A549 (cell line): ENCODE measurements at regions not wholly inside any gene's neighbourhood (a gene's known extent, or its start where the extent isn't known, plus 50 kb on each side); places are given as distances from the start of the nearest gene placed in this dataset.

Experiments used
- CEBPB ChIP-seq, 2 experiments: fragments of >200 bp in 1 of 2; sonication (Bioruptor Twin) in 1 of 2; formaldehyde crosslinking in 1 of 2; IDR thresholded peaks; 2 replicates each; pipeline ENCODE4 v1.6.1; 2012 to 2016
- HDAC2 ChIP-seq: fragments of 200-600 bp; sonication (generic); IDR thresholded peaks from 2 replicates; pipeline ENCODE4 v1.6.1; 2016
- TF ChIP-seq, protein P1 (sequence below): fragments of >200 bp; sonication (Bioruptor Twin); formaldehyde crosslinking; IDR thresholded peaks from 3 replicates; pipeline ENCODE4 v1.5.1; 2016
- TF ChIP-seq, protein P2 (sequence below): fragments of 450-650 bp; IDR thresholded peaks from 2 replicates; pipeline ENCODE4 v1.6.1; 2014; ENCODE audit warnings: antibody characterized with exemption

DNA sequence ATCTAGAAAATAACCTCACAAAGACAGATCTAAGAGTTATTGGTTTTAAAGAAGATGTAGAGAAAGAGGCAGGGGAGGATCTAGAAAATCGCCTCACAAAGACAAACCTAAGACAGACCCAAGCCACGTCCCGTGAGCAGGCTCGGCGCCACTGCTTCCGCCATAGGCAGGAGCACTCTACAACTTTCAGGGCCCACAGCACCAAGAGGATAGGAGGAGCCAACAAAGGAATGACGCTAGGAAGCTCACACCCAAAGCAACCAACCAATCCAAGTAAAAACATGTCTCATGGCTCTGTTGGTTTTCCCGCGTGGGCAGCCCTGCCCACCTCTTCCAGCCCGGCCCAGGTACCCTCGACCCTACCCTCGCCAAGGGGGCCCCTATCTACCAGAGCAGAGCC, 4167.4 kb upstream of the OR11H1 start:
- TF ChIP-seq, protein P1, sequence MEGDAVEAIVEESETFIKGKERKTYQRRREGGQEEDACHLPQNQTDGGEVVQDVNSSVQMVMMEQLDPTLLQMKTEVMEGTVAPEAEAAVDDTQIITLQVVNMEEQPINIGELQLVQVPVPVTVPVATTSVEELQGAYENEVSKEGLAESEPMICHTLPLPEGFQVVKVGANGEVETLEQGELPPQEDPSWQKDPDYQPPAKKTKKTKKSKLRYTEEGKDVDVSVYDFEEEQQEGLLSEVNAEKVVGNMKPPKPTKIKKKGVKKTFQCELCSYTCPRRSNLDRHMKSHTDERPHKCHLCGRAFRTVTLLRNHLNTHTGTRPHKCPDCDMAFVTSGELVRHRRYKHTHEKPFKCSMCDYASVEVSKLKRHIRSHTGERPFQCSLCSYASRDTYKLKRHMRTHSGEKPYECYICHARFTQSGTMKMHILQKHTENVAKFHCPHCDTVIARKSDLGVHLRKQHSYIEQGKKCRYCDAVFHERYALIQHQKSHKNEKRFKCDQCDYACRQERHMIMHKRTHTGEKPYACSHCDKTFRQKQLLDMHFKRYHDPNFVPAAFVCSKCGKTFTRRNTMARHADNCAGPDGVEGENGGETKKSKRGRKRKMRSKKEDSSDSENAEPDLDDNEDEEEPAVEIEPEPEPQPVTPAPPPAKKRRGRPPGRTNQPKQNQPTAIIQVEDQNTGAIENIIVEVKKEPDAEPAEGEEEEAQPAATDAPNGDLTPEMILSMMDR = no peak
- no peak for TF ChIP-seq HDAC2
- TF ChIP-seq, protein P2, sequence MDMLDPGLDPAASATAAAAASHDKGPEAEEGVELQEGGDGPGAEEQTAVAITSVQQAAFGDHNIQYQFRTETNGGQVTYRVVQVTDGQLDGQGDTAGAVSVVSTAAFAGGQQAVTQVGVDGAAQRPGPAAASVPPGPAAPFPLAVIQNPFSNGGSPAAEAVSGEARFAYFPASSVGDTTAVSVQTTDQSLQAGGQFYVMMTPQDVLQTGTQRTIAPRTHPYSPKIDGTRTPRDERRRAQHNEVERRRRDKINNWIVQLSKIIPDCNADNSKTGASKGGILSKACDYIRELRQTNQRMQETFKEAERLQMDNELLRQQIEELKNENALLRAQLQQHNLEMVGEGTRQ = no peak
- no peak for TF ChIP-seq CEBPB (IDR thresholded peaks at IDR 0.05)
